Keratinocyte (primary cell): ENCODE measurements at regions not wholly inside any gene's neighbourhood (a gene's known extent, or its start where the extent isn't known, plus 50 kb on each side); places are given as distances from the start of the nearest gene placed in this dataset.

ENCODE experiments used
- EZH2 ChIP-seq: IDR thresholded peaks from one replicate; pipeline ENCODE4 v1.6.1; 2012; ENCODE audit warnings: inconsistent platforms, mild to moderate bottlenecking, low read length, moderate library complexity
- TF ChIP-seq, protein P1 (sequence below), 3 experiments: IDR thresholded peaks in 1 of 3; conservative IDR thresholded peaks in 1 of 3; optimal IDR thresholded peaks in 1 of 3; 2 replicates in 2 of 3; 3 replicates in 1 of 3; pipeline versions ENCODE3 to v1.5.1; 2011; ENCODE audit warnings: low read length in 3 of 3, mild to moderate bottlenecking in 3 of 3, moderate library complexity in 2 of 3, control low read depth in 1 of 3, inconsistent platforms in 1 of 3; ENCODE audit not compliant: insufficient read depth in 2 of 3; ENCODE audit errors: extremely low read depth in 1 of 3

DNA sequence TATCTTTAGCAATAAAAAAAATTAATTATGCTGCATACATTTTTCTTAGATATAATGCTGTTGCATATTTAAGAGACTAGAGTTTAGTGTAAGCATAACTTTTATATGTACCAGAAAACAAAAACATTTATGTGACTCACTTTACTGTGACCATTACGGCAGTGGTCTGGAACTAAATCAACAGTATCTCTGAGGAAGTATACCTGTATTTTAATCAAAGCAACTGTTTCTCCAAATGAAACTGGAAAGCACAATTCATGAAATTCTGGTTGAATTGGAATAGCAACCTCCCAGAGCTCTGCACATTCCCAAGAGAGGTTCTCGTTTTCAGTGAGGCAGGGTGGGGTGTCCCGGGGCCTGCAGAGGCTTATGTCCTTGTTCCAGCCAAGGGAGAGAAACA, 112.2 kb upstream of the TACR1 start:
- TF ChIP-seq, protein P1, sequence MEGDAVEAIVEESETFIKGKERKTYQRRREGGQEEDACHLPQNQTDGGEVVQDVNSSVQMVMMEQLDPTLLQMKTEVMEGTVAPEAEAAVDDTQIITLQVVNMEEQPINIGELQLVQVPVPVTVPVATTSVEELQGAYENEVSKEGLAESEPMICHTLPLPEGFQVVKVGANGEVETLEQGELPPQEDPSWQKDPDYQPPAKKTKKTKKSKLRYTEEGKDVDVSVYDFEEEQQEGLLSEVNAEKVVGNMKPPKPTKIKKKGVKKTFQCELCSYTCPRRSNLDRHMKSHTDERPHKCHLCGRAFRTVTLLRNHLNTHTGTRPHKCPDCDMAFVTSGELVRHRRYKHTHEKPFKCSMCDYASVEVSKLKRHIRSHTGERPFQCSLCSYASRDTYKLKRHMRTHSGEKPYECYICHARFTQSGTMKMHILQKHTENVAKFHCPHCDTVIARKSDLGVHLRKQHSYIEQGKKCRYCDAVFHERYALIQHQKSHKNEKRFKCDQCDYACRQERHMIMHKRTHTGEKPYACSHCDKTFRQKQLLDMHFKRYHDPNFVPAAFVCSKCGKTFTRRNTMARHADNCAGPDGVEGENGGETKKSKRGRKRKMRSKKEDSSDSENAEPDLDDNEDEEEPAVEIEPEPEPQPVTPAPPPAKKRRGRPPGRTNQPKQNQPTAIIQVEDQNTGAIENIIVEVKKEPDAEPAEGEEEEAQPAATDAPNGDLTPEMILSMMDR (optimal IDR thresholded peaks at IDR 0.05 in 1 of 3, IDR thresholded peaks at IDR 0.05 in 1 of 3, conservative IDR thresholded peaks at IDR 0.05 in 1 of 3; ENCODE audit: extremely low read depth in 1 of 3, insufficient read depth in 2 of 3, low read length in 3 of 3) = no peak
- no peak for TF ChIP-seq EZH2
